ENCODE measurements at regions not wholly inside any gene's neighbourhood (a gene's known extent, or its start where the extent isn't known, plus 50 kb on each side); places are given as distances from the start of the nearest gene placed in this dataset.
"Not testable (repeated sequence)": the region's sequence is repeated elsewhere in the genome, so short reads cannot be mapped to it uniquely, and the experiment has no call there.

DNA sequence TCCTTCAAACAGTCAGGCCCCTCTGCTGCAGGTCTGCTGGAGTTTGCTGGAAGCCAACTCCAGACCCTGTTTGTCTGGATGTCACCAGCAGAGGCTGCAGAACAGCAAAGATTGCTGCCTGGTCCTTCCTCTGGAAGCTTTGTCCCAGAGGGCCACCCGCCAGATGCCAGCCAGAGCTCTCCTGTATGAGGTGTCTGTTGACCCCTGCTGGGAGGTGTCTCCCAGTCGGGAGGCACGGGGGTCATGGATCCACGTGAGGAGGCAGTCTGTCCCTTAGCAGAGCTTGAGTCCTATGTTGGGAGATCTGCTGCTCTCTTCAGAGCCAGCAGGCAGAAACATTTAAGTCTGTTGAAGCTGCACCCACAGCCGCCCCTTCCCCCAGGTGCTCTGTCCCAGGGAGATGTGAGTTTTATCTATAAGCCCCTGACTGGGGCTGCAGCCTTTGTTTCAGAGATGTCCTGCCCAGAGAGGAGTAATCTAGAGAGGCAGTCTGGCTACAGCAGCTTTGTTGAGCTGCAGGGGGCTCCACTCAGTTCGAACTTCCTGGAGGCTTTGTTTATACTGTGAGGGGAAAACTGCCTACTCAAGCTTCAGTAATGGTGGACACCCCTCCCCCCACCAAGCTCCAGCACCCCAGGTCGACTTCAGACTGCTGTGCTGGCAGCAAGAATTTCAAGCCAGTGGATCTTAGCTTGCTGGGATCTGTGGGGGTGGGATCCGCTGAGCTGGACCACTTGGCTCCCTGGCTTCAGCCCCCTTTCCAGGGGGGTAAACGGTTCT, 72.1 kb downstream of the OGFRL1 start:
- H3K36me3 ChIP-seq; H3K9me3 ChIP-seq; H3K27ac ChIP-seq; H3K27me3 ChIP-seq; intact Hi-C loops (cut with DNase I; ENCODE audit: low total_unique reads); DNase-seq; H3K4me3 ChIP-seq: not testable (repeated sequence)
- peaks cover 0 to 12% (median 5%) of the 10 kb centered on the region in 4 donors for H3K4me1 ChIP-seq

DNA sequence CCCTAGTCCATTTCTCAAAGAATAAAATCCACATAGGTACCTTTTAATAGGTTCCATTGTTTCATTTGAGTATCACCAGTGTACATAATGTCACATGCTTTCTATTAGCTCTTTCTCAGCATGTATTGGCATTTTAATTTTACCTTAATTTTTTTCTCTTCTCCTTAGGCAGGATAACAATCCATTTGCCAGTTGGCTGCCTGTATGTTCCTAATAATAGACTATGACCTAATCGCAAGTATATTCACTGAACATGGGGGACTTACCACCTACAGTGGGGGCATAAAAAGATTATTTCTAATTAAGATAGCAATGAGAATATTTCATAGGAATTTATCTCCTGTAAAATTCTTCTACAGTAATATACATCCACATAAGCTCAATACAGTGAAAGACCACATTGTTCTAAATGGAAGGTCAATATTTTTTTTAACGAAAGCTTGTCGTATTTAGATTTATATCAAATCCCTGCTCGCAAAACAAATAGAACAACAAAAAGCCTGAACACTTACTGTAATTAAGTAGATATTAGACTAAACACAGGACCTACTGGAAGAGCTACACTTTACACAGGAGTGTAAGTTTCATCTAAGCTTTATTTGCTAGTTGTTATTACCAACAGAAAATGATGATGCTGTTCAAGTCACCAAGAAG, 76.4 kb downstream of the OGFRL1 start:
- Histone ChIP-seq H3K27me3 (no peaks in the 10 kb centered on the region), H3K27ac (no peak overlapping the region), H3K4me3 (no peak overlapping the region), H3K4me1 (peaks cover 0 to 32% (median 13%) of the 10 kb centered on the region in 4 donors), H3K9me3 (no peaks in the 10 kb centered on the region), H3K36me3 (peaks cover 0 to 8% (median 0%) of the 10 kb centered on the region in 3 donors)
- intact Hi-C loops (cut with DNase I; ENCODE audit: low total_unique reads) = no loop called here
- DNase-seq = no peak
- TF ChIP-seq, protein P1, sequence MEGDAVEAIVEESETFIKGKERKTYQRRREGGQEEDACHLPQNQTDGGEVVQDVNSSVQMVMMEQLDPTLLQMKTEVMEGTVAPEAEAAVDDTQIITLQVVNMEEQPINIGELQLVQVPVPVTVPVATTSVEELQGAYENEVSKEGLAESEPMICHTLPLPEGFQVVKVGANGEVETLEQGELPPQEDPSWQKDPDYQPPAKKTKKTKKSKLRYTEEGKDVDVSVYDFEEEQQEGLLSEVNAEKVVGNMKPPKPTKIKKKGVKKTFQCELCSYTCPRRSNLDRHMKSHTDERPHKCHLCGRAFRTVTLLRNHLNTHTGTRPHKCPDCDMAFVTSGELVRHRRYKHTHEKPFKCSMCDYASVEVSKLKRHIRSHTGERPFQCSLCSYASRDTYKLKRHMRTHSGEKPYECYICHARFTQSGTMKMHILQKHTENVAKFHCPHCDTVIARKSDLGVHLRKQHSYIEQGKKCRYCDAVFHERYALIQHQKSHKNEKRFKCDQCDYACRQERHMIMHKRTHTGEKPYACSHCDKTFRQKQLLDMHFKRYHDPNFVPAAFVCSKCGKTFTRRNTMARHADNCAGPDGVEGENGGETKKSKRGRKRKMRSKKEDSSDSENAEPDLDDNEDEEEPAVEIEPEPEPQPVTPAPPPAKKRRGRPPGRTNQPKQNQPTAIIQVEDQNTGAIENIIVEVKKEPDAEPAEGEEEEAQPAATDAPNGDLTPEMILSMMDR (IDR thresholded peaks at IDR 0.05) = no peak

DNA sequence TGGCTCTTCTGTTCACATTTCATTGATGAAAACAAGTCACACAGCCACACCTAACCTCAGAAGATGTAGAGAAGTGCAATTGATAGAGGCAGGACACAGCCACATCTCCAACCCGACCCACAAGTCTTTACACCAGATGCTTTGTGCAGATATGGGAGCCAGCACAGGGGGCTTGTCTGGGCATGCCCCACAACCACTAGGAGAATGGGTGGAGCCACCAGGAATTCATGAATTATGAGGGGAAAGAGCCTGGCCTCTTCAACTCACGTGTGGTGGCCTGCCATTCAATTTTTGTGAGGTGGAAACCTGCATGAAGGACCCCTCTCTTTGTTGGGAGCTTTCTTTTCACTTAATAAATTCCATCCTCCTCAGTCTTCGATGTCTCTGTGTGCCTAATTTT, 79.1 kb downstream of the OGFRL1 start:
- Histone ChIP-seq H3K4me1 (peaks cover 0 to 32% (median 13%) of the 10 kb centered on the region in 4 donors), H3K27ac (no peak overlapping the region), H3K9me3 (no peaks in the 10 kb centered on the region), H3K27me3 (no peaks in the 10 kb centered on the region), H3K4me3 (no peak overlapping the region), H3K36me3 (peaks cover 0 to 7% (median 0%) of the 10 kb centered on the region in 3 donors)
- TF ChIP-seq, protein P1 (IDR thresholded peaks at IDR 0.05) = no peak
- no peak for DNase-seq
- intact Hi-C loops (cut with DNase I; ENCODE audit: low total_unique reads) = no loop called here

DNA sequence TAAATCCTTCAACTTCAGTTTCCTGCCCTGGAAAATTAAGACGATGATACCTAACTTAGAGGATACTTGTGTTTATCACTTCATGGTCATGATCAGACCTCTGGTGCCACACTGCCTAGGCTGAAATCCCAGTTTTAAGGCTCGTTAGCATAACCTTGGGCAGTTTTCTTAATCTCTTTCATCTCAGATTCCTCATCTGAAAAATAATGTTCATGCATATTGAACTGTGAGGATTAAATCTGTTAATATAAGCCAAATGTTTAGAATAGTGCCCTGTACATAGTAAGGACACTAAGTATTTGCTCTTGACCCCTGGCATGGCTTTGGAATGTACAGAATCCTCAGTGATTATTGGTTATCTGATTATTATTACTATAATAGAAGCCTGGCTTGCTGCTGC, 79.7 kb downstream of the OGFRL1 start:
- peaks cover 0 to 7% (median 0%) of the 10 kb centered on the region in 3 donors for H3K36me3 ChIP-seq
- TF ChIP-seq, protein P1 (IDR thresholded peaks at IDR 0.05) = no peak
- H3K9me3 ChIP-seq = no peaks in the 10 kb centered on the region
- DNase-seq = no peak
- H3K4me3 ChIP-seq = no peak overlapping the region
- no peaks in the 10 kb centered on the region for H3K27me3 ChIP-seq
- intact Hi-C loops (cut with DNase I; ENCODE audit: low total_unique reads) = no loop called here
- H3K27ac ChIP-seq = no peak overlapping the region
- H3K4me1 ChIP-seq = peaks cover 0 to 32% (median 13%) of the 10 kb centered on the region in 4 donors

DNA sequence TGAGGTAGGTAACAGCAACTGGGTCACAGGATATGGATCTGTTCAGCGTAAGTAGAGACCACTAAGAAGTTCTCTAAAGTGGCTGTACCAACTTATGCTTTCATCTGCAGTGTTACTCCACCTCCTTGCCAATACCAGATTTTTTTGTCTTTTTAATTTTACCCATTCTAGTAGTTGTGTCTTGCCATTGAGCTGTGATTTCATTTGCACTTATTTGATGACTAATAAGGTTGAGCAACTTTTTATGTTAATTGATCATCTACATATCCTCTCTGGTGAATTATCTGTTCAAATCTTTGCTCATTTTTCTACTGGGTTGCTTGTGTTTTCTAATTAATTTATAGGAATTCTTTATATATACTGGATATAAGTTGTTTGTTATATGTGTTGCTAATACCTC, 82.9 kb downstream of the OGFRL1 start:
- no peak overlapping the region for H3K4me3 ChIP-seq
- TF ChIP-seq, protein P1 (IDR thresholded peaks at IDR 0.05) = no peak
- intact Hi-C loops (cut with DNase I; ENCODE audit: low total_unique reads) = no loop called here
- no peaks in the 10 kb centered on the region for H3K27me3 ChIP-seq
- H3K4me1 ChIP-seq = peaks cover 0 to 21% (median 6%) of the 10 kb centered on the region in 4 donors
- DNase-seq = no peak
- H3K36me3 ChIP-seq = peaks cover 0 to 14% (median 0%) of the 10 kb centered on the region in 3 donors
- H3K9me3 ChIP-seq = peaks cover 0 to 6% (median 0%) of the 10 kb centered on the region in 3 donors
- no peak overlapping the region for H3K27ac ChIP-seq

DNA sequence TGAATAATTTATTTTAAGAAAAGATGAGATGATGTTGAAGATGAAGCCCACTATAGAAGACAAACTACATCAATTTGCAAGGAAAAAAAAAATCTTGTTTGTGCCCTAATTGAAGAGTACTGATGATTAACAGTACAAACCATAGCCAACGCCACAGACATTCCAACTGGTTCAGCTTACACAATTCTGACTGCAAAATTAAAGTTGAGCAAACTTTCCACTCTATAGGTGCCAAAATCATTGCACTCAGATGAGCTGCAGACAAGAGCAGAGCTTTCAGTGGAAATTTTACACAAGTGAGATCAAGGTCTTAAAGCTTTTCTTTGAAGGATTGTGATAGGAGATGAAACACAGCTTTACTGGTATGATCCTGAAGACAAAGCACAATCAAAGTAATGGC, 85.3 kb downstream of the OGFRL1 start:
- TF ChIP-seq, protein P1 (IDR thresholded peaks at IDR 0.05) = no peak
- no peak overlapping the region for H3K4me3 ChIP-seq
- intact Hi-C loops (cut with DNase I; ENCODE audit: low total_unique reads) = no loop called here

More for the DNA sequence above, 85.3 kb downstream of the OGFRL1 start:
- H3K36me3 ChIP-seq = peaks cover 0 to 14% (median 8%) of the 10 kb centered on the region in 3 donors
- DNase-seq = no peak
- H3K9me3 ChIP-seq = peaks cover 0 to 6% (median 0%) of the 10 kb centered on the region in 3 donors
- no peaks in the 10 kb centered on the region for H3K27me3 ChIP-seq
- peaks cover 0 to 11% (median 5%) of the 10 kb centered on the region in 4 donors for H3K4me1 ChIP-seq
- no peak overlapping the region for H3K27ac ChIP-seq

All from tibial artery (tissue), 4 donors.